ENCODE measurements at regions not wholly inside any gene's neighbourhood (a gene's known extent, or its start where the extent isn't known, plus 50 kb on each side); places are given as distances from the start of the nearest gene placed in this dataset.
A peak's percentile ranks its signal among the peaks of the same experiment; 100 is the strongest.

DNA sequence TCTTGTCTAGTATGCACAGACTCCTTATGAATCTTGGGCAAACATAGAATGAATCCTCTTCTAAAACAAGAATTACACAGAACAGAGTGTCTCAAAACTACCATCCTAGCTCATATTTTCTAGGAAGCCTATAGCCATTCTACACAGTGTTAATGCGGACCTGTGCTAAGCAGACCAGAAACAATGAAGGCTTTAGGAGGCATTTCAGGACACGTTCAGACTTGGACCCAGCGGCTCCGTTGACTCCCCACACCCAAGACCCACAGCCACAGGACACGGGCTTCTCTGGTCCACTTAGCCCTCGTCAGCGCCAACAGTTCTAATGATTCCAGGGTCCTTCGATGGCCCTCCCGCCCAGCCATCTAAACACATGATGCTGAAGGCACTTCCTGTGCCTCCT, 182.2 kb downstream of the BCL11A start:
- Histone ChIP-seq H3K79me2 (ENCODE audit: insufficient read depth, low read length) (no peaks in the 10 kb centered on the region), H3K27ac (ENCODE audit: low read depth, low read length) (peak overlapping the region; percentile 88), H2AFZ (ENCODE audit: low read depth, low read length, severe bottlenecking) (peak overlapping the region; percentile 62), H3K4me2 (ENCODE audit: low read depth, low read length, poor library complexity, severe bottlenecking) (peak overlapping the region; percentile 59), H3K36me3 (ENCODE audit: low read length) (no peaks in the 10 kb centered on the region), H3K9me3 (ENCODE audit: insufficient read depth, low read length) (no peaks in the 10 kb centered on the region), H3K9me2 (replicated peaks; ENCODE audit: insufficient read depth, low read length) (no peaks in the 10 kb centered on the region), H3F3A (ENCODE audit: insufficient read depth) (peaks cover 43% of the 10 kb centered on the region), H4K20me1 (ENCODE audit: low read depth, low read length) (no peaks in the 10 kb centered on the region), H3K9ac (ENCODE audit: low read length) (peak overlapping the region; percentile 52), H3K4me3 (ENCODE audit: insufficient read depth, low read length, poor library complexity, severe bottlenecking) (peak overlapping the region; percentile 7), H3K27me3 (ENCODE audit: low read length) (no peaks in the 10 kb centered on the region)
- TF ChIP-seq, protein P1, sequence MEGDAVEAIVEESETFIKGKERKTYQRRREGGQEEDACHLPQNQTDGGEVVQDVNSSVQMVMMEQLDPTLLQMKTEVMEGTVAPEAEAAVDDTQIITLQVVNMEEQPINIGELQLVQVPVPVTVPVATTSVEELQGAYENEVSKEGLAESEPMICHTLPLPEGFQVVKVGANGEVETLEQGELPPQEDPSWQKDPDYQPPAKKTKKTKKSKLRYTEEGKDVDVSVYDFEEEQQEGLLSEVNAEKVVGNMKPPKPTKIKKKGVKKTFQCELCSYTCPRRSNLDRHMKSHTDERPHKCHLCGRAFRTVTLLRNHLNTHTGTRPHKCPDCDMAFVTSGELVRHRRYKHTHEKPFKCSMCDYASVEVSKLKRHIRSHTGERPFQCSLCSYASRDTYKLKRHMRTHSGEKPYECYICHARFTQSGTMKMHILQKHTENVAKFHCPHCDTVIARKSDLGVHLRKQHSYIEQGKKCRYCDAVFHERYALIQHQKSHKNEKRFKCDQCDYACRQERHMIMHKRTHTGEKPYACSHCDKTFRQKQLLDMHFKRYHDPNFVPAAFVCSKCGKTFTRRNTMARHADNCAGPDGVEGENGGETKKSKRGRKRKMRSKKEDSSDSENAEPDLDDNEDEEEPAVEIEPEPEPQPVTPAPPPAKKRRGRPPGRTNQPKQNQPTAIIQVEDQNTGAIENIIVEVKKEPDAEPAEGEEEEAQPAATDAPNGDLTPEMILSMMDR (IDR thresholded peaks at IDR 0.05; ENCODE audit: insufficient read depth, low read length, poor library complexity, severe bottlenecking), result no peak
- no peak for TF ChIP-seq EZH2phosphoT487 (conservative IDR thresholded peaks at IDR 0.05; ENCODE audit: low read length)

DNA sequence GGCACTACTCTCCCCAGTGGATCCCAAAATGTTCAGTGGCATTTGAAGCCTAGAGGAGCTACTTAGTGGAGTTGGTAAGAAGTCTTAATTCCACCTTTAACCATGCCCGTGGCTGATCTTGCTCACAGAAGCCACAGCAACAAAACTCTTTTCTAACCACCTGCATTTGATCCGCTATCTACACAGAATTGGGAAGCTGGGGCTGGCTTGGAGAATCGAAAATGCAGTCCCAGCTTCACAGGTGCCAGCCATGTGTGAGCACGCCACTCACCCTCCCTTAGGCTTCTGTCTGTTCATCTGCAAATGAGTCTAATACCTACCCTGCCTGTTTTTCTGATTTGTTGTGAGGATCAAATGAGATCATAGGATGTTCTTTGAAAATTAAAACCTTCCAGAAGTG, 182.6 kb downstream of the BCL11A start:
- Histone ChIP-seq H3K27ac (ENCODE audit: low read depth, low read length) (peak overlapping the region; percentile 88), H3K9me3 (ENCODE audit: insufficient read depth, low read length) (no peaks in the 10 kb centered on the region), H3K79me2 (ENCODE audit: insufficient read depth, low read length) (no peaks in the 10 kb centered on the region), H3K4me2 (ENCODE audit: low read depth, low read length, poor library complexity, severe bottlenecking) (peak overlapping the region; percentile 59), H2AFZ (ENCODE audit: low read depth, low read length, severe bottlenecking) (peak overlapping the region; percentile 57), H3K9ac (ENCODE audit: low read length) (peak overlapping the region; percentile 52), H4K20me1 (ENCODE audit: low read depth, low read length) (no peaks in the 10 kb centered on the region), H3F3A (ENCODE audit: insufficient read depth) (peaks cover 44% of the 10 kb centered on the region), H3K36me3 (ENCODE audit: low read length) (no peaks in the 10 kb centered on the region), H3K9me2 (replicated peaks; ENCODE audit: insufficient read depth, low read length) (no peaks in the 10 kb centered on the region), H3K4me3 (ENCODE audit: insufficient read depth, low read length, poor library complexity, severe bottlenecking) (peak overlapping the region; percentile 9), H3K27me3 (ENCODE audit: low read length) (no peaks in the 10 kb centered on the region)
- no peak for TF ChIP-seq EZH2phosphoT487 (conservative IDR thresholded peaks at IDR 0.05; ENCODE audit: low read length)
- TF ChIP-seq, protein P1 (IDR thresholded peaks at IDR 0.05; ENCODE audit: insufficient read depth, low read length, poor library complexity, severe bottlenecking), result no peak

GRCh38 chr2:60368456-60368855, 185.0 kb downstream of the BCL11A start:
- H3K9me2 ChIP-seq (replicated peaks; ENCODE audit: insufficient read depth, low read length), result no peaks in the 10 kb centered on the region
- no peak for TF ChIP-seq EZH2phosphoT487 (conservative IDR thresholded peaks at IDR 0.05; ENCODE audit: low read length)
- TF ChIP-seq, protein P1 (IDR thresholded peaks at IDR 0.05; ENCODE audit: insufficient read depth, low read length, poor library complexity, severe bottlenecking), result no peak
- peaks cover 37% of the 10 kb centered on the region for H3F3A ChIP-seq (ENCODE audit: insufficient read depth)
- H2AFZ ChIP-seq (ENCODE audit: low read depth, low read length, severe bottlenecking), result no peak overlapping the region
- H3K36me3 ChIP-seq (ENCODE audit: low read length), result no peaks in the 10 kb centered on the region
- no peaks in the 10 kb centered on the region for H3K79me2 ChIP-seq (ENCODE audit: insufficient read depth, low read length)
- no peaks in the 10 kb centered on the region for H4K20me1 ChIP-seq (ENCODE audit: low read depth, low read length)
- H3K9me3 ChIP-seq (ENCODE audit: insufficient read depth, low read length), result no peaks in the 10 kb centered on the region
- H3K9ac ChIP-seq (ENCODE audit: low read length), result peak overlapping the region; percentile 18
- no peaks in the 10 kb centered on the region for H3K27me3 ChIP-seq (ENCODE audit: low read length)
- no peak overlapping the region for H3K4me3 ChIP-seq (ENCODE audit: insufficient read depth, low read length, poor library complexity, severe bottlenecking)
- peak overlapping the region; percentile 42 for H3K4me2 ChIP-seq (ENCODE audit: low read depth, low read length, poor library complexity, severe bottlenecking)
- H3K27ac ChIP-seq (ENCODE audit: low read depth, low read length), result peak overlapping the region; percentile 94
